ENCODE measurements at regions not wholly inside any gene's neighbourhood (a gene's known extent, or its start where the extent isn't known, plus 50 kb on each side); places are given as distances from the start of the nearest gene placed in this dataset.
"Not testable (repeated sequence)": the region's sequence is repeated elsewhere in the genome, so short reads cannot be mapped to it uniquely, and the experiment has no call there.

DNA sequence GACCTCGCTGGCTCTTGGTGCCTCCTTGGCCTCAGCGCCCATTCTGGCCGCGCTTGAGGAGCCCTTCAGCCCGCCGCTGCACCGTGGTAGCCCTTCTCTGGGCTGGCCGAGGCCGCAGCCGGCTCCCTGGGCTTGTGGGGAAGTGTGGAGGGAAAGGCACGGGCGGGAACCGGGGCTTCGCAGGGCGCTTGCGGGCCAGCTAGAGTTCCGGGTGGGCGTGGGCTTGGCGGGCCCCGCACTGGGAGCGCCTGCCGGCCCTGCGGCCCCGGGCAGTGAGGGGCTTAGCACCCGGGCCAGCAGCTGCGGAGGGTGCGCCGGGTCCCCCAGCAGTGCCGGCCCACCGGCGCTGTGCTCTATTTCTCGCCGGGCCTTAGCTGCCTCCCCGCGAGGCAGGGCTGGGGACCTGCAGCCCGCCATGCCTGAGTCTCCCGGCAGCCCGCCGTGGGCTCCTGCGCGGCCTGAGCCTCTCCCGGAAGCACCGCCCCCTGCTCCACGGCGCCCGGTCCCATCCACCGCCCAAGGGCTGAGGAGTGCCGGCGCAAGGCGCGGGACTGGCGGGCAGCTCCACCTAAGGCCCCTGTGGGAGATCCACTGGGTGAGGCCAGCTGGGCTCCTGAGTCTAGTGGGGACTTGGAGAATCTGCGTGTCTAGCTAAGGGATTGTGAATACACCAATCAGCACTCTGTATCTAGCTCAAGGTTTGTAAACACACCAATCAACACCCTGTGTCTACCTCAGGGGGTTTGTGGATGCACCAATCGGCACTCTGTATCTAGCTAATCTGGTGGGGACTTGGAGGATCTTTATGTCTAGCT, 141.1 kb downstream of the SLCO4C1 start:
- DNase-seq = not testable (repeated sequence)

GRCh38 chr5:102154291-102154690, 141.8 kb downstream of the SLCO4C1 start:
- no peak for DNase-seq

DNA sequence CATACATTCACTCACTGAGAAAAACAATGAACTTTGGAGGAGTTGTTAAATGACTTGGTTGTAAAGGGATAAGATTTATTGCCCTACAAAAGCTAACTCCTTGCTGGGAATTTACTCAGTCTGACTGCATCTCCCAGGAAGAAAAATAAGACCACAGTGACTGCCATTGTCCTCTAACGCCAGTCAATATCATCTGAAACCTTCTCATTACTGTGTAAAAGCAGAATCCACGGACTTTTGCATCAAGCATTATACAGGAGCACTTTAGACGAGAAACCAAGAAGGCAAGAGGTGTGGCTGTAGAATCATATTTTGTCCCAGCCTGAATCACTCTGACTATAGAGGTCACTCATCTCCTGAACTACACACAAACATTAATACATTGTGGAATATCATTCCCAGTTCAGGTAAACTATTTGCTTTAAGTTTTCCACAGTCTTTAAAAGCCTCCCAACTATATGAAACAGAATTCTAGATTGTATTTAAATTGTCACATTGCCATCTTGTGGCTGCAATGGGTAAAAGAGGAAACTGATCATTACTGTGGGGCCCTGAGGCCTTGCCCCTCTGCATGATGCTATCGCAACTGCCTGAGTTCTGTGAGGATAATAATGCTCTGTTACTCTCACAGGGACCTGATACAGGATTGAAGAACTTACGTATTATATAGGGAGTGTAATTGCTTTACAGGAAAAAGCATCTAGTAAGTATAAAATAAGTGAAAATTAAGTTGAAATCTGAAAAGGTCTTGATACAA, 142.9 kb downstream of the SLCO4C1 start:
- DNase-seq = peak; percentile 9

DNA sequence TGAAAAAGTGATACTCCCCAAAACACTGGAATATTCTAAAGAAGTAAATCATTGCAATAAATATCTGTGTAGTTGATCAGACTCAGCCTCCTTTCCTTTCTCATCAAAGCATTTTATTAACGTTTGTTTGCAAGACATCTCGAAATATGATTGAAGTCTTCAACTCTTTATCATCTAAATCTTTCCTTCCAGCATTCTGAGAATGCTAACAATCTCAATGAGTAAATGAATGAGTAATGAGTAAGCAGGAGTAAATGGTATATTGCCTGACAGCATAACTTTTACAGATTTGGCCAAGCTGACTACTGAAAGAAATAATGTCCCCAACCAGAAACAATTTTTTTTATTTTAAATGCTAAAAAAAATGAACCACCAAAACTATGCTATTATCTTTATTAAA, 157.1 kb downstream of the SLCO4C1 start:
- no peak for DNase-seq

- no peak for DNase-seq
Measured at GRCh38 chr5:102138243-102138653, 157.8 kb downstream of the SLCO4C1 start.

- no peak for DNase-seq
Measured at GRCh38 chr5:102130890-102131289, 165.2 kb downstream of the SLCO4C1 start.

- DNase-seq = no peak
Measured at GRCh38 chr5:102130386-102130785, 165.7 kb downstream of the SLCO4C1 start.

DNA sequence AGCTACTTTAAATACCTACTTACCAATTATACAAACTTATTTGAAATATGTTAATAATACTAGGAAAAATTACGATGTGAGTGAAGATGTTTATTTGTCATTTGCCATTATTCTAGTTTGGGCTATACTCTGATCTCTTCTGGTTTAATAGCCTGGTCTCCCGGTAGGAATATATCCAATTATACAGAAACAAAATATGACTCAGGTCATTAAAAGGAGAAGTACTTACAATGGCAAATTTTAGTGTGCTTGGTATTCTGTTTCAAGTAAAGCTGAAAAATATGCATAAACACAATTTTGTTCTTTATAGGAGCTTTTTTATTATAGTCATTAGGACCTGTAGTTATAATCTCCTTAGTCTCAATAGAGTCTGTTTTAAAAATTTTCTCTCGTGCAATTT, 176.8 kb downstream of the SLCO4C1 start:
- DNase-seq = no peak

GRCh38 chr5:102115736-102116135, 180.3 kb downstream of the SLCO4C1 start:
- no peak for DNase-seq

GRCh38 chr5:102114525-102115069, 181.5 kb downstream of the SLCO4C1 start:
- DNase-seq = no peak

DNA sequence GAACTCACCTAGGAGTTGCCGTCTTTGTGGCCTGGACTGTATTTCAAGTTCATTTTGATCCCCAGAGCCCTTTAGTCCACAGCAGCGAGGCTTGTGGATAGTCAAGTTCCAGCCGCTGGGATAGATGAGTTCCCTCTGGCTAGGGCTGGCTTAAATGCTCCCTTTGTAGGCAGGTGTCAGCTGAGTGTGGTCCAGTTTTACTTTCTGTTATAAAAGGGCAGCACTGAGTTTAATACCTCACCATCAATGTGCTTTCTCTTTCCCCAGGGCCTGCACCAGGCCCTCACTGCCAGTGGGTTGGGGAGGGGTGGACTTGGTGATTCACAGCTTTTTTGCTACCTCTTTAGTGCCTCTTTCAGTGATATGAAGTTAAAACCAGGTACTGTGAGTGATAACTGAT, 188.2 kb downstream of the SLCO4C1 start:
- no peak for DNase-seq

GRCh38 chr5:102106599-102106998, 189.5 kb downstream of the SLCO4C1 start:
- DNase-seq = no peak

DNA sequence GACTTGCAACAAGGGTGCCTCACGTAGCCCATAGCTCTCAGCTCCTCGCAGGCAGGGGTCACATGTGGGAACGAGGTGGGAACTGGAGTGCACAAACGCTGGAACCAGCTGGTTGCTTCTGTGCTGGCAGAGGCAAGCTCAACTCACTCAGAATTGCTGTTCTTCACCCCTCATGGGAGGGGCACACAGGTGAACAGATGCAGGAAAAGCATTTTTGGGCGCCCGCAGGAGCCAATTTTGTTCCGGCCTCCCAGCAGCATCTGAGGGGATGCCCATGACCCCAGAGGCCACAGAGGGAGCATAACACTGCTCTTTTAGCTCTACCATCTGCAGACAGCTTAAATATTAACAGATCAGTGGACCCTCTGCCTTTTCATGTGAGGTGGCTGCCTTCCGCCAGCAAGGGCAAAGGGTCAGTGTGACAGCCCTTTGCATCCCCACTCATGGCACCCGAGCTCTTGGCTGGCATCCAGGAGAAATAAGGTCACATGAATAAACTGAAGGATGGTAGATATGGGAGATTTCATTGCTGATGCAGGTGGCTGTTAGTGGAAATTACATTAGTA, 196.2 kb downstream of the SLCO4C1 start:
- no peak for DNase-seq

GRCh38 chr5:102099083-102099482, 197.0 kb downstream of the SLCO4C1 start:
- not testable (repeated sequence) for DNase-seq

DNA sequence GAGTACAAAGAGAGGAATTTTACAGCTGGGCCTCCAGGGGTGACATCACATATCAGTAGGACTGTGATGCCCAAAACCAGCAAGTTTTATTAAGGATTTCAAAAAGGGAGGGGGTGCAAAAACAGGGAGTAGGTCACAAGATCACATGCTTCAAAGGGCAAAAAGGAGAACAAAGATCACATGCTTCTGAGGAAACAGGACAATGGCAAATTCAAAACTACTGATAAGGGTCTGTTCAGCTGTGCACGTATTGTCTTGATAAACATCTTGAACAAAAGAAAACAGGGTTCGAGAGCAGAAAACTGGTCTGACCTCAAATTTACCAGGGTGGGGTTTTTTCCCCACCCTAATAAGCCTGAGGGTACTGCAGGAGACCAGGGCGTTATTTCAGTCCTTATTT, 197.5 kb downstream of the SLCO4C1 start:
- DNase-seq = not testable (repeated sequence)

DNA sequence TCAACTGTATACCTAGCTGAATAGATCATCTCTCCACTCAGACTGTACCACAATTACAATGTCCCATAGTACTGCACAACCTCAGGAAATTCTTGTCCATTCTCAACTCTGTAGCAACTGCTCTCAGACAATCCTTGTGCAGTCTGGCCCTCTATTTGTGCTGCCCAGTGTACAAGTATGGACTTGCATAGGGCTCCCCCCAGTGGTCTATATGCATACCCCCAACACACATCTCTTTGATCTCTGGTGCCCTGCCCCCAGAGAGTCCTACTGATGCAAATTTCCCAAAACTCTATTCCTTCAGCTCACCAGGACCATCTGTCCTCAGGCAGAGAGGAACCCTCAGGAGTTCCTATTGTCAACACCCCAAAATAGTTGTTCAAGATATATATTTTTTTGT, 205.3 kb downstream of the SLCO4C1 start:
- DNase-seq = peak; percentile 14

DNA sequence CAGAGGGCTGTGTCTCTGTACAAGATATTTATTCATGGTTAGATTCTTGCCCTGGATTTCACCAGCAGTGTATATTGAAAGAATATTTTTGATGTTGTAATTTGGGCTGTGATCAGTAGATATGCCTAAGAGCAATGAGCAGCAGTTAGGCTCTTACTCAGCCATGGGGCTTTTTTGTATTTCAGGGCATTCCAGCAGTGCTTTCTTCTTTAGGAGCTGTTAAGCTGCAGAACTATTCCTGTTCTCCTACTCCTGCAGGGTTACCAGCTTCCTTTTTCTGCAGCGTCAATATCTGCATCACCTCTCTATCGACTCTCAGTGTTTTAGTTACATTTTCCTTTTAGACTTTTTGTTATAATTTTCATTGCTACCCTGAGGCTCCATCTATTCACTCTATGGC, 206.2 kb downstream of the SLCO4C1 start:
- no peak for DNase-seq

- no peak for DNase-seq
Measured at GRCh38 chr5:102087906-102088305, 208.2 kb downstream of the SLCO4C1 start.

- DNase-seq = no peak
Measured at GRCh38 chr5:102080288-102080687, 215.8 kb downstream of the SLCO4C1 start.

- DNase-seq = no peak
Measured at GRCh38 chr5:102077920-102078319, 218.2 kb downstream of the SLCO4C1 start.

- DNase-seq = no peak
Measured at GRCh38 chr5:102069974-102070373, 226.1 kb downstream of the SLCO4C1 start.

GRCh38 chr5:102068870-102069269, 227.2 kb downstream of the SLCO4C1 start:
- DNase-seq = no peak

DNA sequence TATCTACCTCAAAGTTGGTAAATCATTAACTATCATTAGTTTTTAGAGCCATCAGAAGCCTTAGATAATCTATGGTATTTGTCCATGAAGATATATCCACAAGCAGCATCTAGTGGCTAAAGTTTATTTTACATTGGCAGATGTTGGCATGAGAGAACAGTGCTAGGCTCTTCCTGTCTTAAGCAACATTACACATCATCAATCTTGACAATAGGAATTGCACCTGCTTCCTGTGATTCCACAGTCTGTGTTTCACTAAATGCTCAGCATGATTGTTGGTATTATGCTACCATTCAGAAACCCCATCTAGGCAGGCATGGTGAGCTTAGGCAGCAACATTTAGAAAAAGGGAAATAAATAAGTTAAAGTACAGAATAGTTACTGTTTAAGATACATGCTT, 246.6 kb downstream of the SLCO4C1 start:
- peak; percentile 80 for DNase-seq

DNA sequence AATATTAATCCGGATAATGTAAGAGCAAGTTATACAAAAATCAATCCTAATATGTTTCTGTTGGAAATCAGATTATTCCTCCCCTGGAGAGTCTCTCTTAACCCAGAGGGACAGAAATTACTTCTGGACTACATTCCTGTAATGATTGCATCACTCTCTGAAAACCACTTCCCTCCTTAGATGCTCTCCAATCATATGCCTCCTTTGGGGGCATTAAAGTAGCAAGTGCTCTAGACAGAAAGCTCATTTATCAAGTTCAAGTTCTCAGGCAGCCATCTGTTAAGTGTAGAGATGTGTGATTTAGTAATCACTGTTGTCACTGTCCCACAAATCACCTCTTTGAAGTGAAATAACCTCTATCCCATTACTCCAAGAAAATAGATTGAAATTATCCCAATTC, 247.1 kb downstream of the SLCO4C1 start:
- peak; percentile 41 for DNase-seq

Measured in DMS153 (cell line).